ENCODE measurements at regions not wholly inside any gene's neighbourhood (a gene's known extent, or its start where the extent isn't known, plus 50 kb on each side); places are given as distances from the start of the nearest gene placed in this dataset.

- Histone ChIP-seq H3K9ac (ENCODE audit: low read length) (no peak overlapping the region), H3K4me2 (ENCODE audit: low read length) (no peak overlapping the region), H3K4me3 (ENCODE audit: insufficient read depth, low read depth, low read length) (no peak overlapping the region), H3K9me3 (ENCODE audit: insufficient read depth, low read depth, low read length) (no peaks in the 10 kb centered on the region), H3K79me2 (ENCODE audit: insufficient read depth, low read length) (no peaks in the 10 kb centered on the region), H4K20me1 (ENCODE audit: insufficient read depth, low read length) (no peaks in the 10 kb centered on the region), H3K27me3 (ENCODE audit: insufficient read depth, low read length) (no peaks in the 10 kb centered on the region), H3K36me3 (ENCODE audit: insufficient read depth, low read length) (no peaks in the 10 kb centered on the region), H3K4me1 (ENCODE audit: insufficient read depth, low read length) (peaks cover 17% of the 10 kb centered on the region), H2AFZ (ENCODE audit: low read depth, low read length) (no peak overlapping the region), H3K27ac (ENCODE audit: low read depth, low read length) (no peak overlapping the region)
- Mint-ChIP-seq H3K4me1 (ENCODE audit: low read depth, unreplicated experiment) (peaks cover 20% of the 10 kb centered on the region), H3K36me3 (ENCODE audit: low read depth, unreplicated experiment) (no peaks in the 10 kb centered on the region), H3K27me3 (ENCODE audit: low read depth, unreplicated experiment) (no peaks in the 10 kb centered on the region), H3K9me3 (ENCODE audit: unreplicated experiment) (no peaks in the 10 kb centered on the region), H3K27ac (ENCODE audit: unreplicated experiment) (no peak overlapping the region), H3K4me3 (ENCODE audit: unreplicated experiment) (no peak overlapping the region)
- no peak for DNase-seq (ENCODE audit: low read depth)
- no peak for FAIRE-seq
- TF ChIP-seq CTCF (IDR thresholded peaks at IDR 0.05; ENCODE audit: insufficient read depth, low read depth, low read length) (no peak), EZH2 (IDR thresholded peaks at IDR 0.05; ENCODE audit: insufficient read depth, low read length) (no peak)
Observed at GRCh38 chr3:31357451-31357850, 175.3 kb upstream of the STT3B start.

DNA sequence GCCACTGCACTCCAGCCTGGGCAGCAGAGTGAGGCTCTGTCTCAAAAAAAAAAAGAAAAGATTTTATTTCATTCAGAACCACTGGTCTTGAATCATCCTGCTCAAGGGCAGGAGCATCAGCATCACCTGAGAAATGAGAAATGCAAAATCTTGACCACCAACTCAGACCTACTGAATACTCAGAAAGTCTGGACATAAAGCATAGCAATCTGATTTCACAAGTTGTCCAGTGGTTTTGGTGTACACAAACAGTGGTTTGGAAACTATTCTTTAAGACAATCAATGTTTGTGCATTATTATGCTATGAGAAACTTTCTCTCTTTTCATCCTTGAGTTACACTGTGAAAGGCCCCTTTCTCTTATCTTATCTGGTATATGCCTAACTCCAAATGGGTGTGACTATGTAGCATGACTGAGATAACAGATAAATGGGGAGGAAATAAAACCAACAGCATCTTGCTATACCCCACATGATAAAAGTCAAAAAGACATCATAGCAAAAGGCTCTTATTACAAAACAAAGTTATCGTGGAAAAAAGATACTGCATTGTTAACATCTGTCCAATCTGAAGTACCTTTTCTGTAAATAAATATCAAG lies 174.2 kb upstream of the STT3B start:
- H3K4me3 ChIP-seq (ENCODE audit: insufficient read depth, low read depth, low read length) = no peak overlapping the region
- peaks cover 23% of the 10 kb centered on the region for H3K4me1 Mint-ChIP-seq (ENCODE audit: low read depth, unreplicated experiment)
- no peaks in the 10 kb centered on the region for H3K27me3 Mint-ChIP-seq (ENCODE audit: low read depth, unreplicated experiment)
- no peak overlapping the region for H3K27ac ChIP-seq (ENCODE audit: low read depth, low read length)
- H3K4me3 Mint-ChIP-seq (ENCODE audit: unreplicated experiment) = no peak overlapping the region
- H3K79me2 ChIP-seq (ENCODE audit: insufficient read depth, low read length) = no peaks in the 10 kb centered on the region
- no peaks in the 10 kb centered on the region for H3K36me3 ChIP-seq (ENCODE audit: insufficient read depth, low read length)
- no peak overlapping the region for H3K9ac ChIP-seq (ENCODE audit: low read length)
- H3K27me3 ChIP-seq (ENCODE audit: insufficient read depth, low read length) = no peaks in the 10 kb centered on the region
- H3K9me3 ChIP-seq (ENCODE audit: insufficient read depth, low read depth, low read length) = no peaks in the 10 kb centered on the region
- no peaks in the 10 kb centered on the region for H3K9me3 Mint-ChIP-seq (ENCODE audit: unreplicated experiment)
- H3K4me2 ChIP-seq (ENCODE audit: low read length) = no peak overlapping the region
- peaks cover 17% of the 10 kb centered on the region for H3K4me1 ChIP-seq (ENCODE audit: insufficient read depth, low read length)
- H3K27ac Mint-ChIP-seq (ENCODE audit: unreplicated experiment) = no peak overlapping the region
- TF ChIP-seq EZH2 (IDR thresholded peaks at IDR 0.05; ENCODE audit: insufficient read depth, low read length) (no peak), CTCF (IDR thresholded peaks at IDR 0.05; ENCODE audit: insufficient read depth, low read depth, low read length) (no peak)
- FAIRE-seq (peak; percentile 72), DNase-seq (ENCODE audit: low read depth) (peak; percentile 52)
- H4K20me1 ChIP-seq (ENCODE audit: insufficient read depth, low read length) = no peaks in the 10 kb centered on the region
- H3K36me3 Mint-ChIP-seq (ENCODE audit: low read depth, unreplicated experiment) = no peaks in the 10 kb centered on the region
- H2AFZ ChIP-seq (ENCODE audit: low read depth, low read length) = no peak overlapping the region
